ENCODE measurements at regions not wholly inside any gene's neighbourhood (a gene's known extent, or its start where the extent isn't known, plus 50 kb on each side); places are given as distances from the start of the nearest gene placed in this dataset.

GRCh38 chr15:98120561-98120960, 160.1 kb downstream of the ARRDC4 start:
- TF ChIP-seq CTCF (IDR thresholded peaks at IDR 0.05) (no peak), POLR2AphosphoS5 (IDR thresholded peaks at IDR 0.05) (no peak), EP300 (IDR thresholded peaks at IDR 0.05) (no peak)

Data from suprapubic skin (tissue), 4 donors.